Loucy (cell line): ENCODE measurements at regions not wholly inside any gene's neighbourhood (a gene's known extent, or its start where the extent isn't known, plus 50 kb on each side); places are given as distances from the start of the nearest gene placed in this dataset.

Source experiments
- EZH2phosphoT487 ChIP-seq: fragments of 200-600 bp; IDR thresholded peaks from 2 replicates; pipeline ENCODE4 v1.6.1; 2018; ENCODE audit warnings: antibody characterized with exemption, mild to moderate bottlenecking, moderate library complexity, borderline replicate concordance
- TF ChIP-seq, protein P1 (sequence below): fragments of 200-600 bp; sonication (generic); conservative IDR thresholded peaks from 2 replicates; pipeline ENCODE4 v1.5.1; 2014; ENCODE audit warnings: mild to moderate bottlenecking, antibody characterized with exemption, low read length

DNA sequence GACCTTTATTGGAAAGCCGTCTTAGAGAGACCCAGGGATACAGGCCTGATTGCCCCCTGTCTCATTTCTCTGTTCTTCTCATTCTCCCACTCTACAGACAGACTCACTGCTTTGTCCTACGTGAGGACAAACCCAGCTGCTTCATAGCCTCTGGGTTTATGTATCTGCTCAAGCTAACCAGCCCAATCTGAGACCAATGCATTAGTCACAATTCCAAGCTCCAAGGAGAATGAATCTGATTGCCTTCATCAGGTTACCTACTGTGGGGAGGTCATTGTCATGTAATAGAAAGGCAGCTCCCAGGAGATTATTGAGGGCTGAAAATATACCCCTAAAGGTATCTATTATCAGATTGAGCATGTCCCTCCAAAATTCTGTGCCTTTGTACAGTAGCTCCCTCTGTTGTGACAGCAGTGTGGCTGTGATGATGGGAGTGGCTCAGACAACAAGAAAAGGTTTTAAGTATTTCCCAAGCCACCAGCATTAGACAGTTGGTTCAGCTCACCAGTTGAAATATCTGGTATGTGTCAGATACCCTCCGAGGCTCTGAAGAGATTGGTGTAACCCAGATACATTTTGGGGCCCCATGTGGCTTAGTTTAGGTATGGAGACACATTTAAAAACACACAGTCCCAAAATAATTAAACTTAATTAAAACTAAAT is 123.1 kb upstream of the EEPD1 start:
- TF ChIP-seq, protein P1, sequence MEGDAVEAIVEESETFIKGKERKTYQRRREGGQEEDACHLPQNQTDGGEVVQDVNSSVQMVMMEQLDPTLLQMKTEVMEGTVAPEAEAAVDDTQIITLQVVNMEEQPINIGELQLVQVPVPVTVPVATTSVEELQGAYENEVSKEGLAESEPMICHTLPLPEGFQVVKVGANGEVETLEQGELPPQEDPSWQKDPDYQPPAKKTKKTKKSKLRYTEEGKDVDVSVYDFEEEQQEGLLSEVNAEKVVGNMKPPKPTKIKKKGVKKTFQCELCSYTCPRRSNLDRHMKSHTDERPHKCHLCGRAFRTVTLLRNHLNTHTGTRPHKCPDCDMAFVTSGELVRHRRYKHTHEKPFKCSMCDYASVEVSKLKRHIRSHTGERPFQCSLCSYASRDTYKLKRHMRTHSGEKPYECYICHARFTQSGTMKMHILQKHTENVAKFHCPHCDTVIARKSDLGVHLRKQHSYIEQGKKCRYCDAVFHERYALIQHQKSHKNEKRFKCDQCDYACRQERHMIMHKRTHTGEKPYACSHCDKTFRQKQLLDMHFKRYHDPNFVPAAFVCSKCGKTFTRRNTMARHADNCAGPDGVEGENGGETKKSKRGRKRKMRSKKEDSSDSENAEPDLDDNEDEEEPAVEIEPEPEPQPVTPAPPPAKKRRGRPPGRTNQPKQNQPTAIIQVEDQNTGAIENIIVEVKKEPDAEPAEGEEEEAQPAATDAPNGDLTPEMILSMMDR = no peak
- TF ChIP-seq EZH2phosphoT487 = no peak
